GM10248 (cell line): ENCODE measurements at regions not wholly inside any gene's neighbourhood (a gene's known extent, or its start where the extent isn't known, plus 50 kb on each side); places are given as distances from the start of the nearest gene placed in this dataset.

Experiments used
- CTCF ChIA-PET: fragments of 300-600 bp; sonication (Branson Sonifier 250); formaldehyde crosslinking; extraction: SDS; loops from one replicate; lab custom pipeline; 2021; ENCODE audit warnings: antibody characterized with exemption; lab: Yijun Ruan, JAX
- POLR2A ChIA-PET: fragments of 350-650 bp; sonication (Branson Sonifier 250); formaldehyde crosslinking; extraction: SDS; loops from one replicate; lab custom pipeline; 2020; ENCODE audit warnings: antibody characterized with exemption; lab: Yijun Ruan, JAX
- DNase-seq: peaks from one replicate; pipeline ENCODE4 v3.0.0; 2012; ENCODE audit errors: extremely low spot score
- TF ChIP-seq, protein P1 (sequence below): IDR thresholded peaks from 2 replicates; pipeline ENCODE4 v1.5.1; 2012; ENCODE audit warnings: mild to moderate bottlenecking, low read depth; ENCODE audit errors: extremely low read depth, missing control alignments, control extremely low read depth

DNA sequence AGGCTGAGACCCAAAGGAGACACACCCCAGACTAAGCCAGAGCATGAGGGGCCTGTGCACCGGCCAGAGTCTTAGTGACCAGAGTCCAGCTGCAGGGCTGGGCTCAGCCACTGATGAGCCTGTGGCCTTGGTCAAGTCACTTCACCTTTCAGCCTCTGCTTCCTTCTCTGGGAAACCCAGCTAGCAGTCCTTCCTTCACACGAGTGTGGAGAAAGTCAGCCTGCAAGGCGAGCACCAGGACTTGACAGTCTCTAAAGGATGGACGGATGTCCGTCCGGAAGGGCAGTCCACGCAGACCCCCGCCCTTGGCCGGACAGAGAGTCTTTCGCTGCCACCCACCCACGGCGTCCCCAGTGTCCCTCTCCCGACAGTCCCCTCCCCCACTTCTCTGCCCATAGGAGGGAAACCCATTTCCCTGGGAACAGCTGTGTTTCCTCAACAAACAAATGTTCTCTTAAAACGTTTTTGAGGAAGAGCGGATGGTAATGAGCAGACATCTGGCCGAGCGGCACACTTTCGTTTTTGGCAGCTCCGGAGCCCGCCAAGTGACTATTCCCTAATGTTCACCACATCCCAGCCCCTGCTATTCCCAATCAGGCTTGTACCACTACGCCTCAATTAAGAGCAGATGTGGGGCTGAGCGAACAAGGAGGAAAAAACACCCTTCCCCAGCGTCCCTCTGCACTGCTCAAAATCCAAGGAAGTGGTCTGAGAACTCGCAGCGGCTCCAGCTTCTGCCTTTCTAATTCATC is 129.1 kb upstream of the SMAD3 start:
- POLR2A ChIA-PET: no interaction called here
- TF ChIP-seq, protein P1, sequence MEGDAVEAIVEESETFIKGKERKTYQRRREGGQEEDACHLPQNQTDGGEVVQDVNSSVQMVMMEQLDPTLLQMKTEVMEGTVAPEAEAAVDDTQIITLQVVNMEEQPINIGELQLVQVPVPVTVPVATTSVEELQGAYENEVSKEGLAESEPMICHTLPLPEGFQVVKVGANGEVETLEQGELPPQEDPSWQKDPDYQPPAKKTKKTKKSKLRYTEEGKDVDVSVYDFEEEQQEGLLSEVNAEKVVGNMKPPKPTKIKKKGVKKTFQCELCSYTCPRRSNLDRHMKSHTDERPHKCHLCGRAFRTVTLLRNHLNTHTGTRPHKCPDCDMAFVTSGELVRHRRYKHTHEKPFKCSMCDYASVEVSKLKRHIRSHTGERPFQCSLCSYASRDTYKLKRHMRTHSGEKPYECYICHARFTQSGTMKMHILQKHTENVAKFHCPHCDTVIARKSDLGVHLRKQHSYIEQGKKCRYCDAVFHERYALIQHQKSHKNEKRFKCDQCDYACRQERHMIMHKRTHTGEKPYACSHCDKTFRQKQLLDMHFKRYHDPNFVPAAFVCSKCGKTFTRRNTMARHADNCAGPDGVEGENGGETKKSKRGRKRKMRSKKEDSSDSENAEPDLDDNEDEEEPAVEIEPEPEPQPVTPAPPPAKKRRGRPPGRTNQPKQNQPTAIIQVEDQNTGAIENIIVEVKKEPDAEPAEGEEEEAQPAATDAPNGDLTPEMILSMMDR: no peak
- CTCF ChIA-PET: interaction anchor here (0.8 to 1.6 kb wide), 2 partner anchors 10 to 15 kb away, joined by 3 to 5 read pairs; no protein-coding TSS in a partner anchor
- DNase-seq: no peak

GRCh38 chr15:66936861-66937582 is 128.4 kb upstream of the SMAD3 start:
- CTCF ChIA-PET: interaction anchor here (1.6 kb wide), 1 partner anchor 10 kb away, joined by 5 read pairs; no protein-coding TSS in a partner anchor
- POLR2A ChIA-PET: no interaction called here
- TF ChIP-seq, protein P1: no peak
- DNase-seq: no peak

- DNase-seq: no peak
- CTCF ChIA-PET: interaction anchor here (1.6 kb wide), 1 partner anchor 9 kb away, joined by 4 read pairs; no protein-coding TSS in a partner anchor
- POLR2A ChIA-PET: no interaction called here
- TF ChIP-seq, protein P1: no peak
Measured at GRCh38 chr15:66937588-66937987, 127.8 kb upstream of the SMAD3 start.

DNA sequence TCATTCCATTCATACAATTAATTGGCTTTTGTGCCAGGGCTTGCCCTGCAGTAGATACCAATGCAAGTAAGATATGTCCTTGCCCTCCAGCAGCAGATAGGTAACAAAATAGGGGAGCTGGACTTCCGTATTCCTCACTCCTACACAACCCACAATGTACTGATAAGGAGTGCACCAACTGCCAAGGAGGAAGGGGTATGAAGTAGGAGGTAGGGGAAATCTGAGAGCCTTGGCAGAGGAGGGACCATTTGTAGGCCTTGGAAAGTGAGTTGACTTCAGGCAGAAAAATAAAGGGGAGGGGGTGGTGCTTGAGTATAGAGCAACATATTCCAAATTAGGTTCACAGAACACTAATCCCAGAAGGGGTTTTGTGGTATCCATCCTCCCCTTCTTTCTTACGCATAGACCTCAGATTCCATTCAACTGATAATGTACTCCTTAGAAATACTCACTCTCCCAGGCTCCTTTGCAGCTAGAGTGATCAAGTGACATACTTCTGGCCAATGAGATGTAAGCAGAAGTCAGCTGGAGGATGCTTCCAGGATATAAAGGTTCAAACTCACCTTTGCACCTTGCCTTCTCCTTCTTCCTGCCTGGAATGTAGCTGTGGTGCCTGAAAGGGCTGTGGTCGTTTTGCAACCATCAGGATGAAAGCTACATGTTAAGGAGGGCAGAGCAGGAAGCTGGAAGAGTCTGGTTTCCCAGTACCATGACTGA is 127.1 kb upstream of the SMAD3 start:
- TF ChIP-seq, protein P1: no peak
- ChIA-PET CTCF (interaction anchor here (1.6 kb wide), 1 partner anchor 8 kb away, joined by 4 read pairs; no protein-coding TSS in a partner anchor), POLR2A (no interaction called here)

DNA sequence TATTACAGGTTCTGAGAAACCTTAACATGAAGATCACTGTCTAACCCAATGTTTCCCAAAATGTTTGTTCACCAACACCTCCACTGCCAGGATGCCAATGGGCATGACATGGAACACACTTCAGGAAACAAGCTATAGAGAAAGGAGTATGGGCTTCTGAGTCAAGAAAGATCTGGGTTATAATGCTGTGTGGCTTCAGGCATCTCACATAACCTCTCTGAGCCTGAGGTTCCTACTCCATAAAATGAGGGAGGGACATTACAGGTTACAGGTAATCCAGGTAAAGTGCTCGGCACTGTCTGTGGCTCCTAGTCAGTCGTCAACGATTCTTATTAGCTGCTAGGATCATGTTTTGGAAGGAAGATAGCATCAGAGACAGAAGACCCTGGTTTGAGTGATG is 126.4 kb upstream of the SMAD3 start:
- CTCF ChIA-PET: interaction anchor here (1.0 to 1.7 kb wide), 3 partner anchors 8 to 370 kb away, joined by 4 to 5 read pairs (median 4); no protein-coding TSS in a partner anchor
- TF ChIP-seq, protein P1: no peak
- POLR2A ChIA-PET: no interaction called here
- no peak for DNase-seq

More for the DNA sequence above, 127.1 kb upstream of the SMAD3 start:
- DNase-seq: no peak
